NCI-H748 treated with DMSO at 0.1 percent for 48 hours (cell line): ENCODE measurements at regions not wholly inside any gene's neighbourhood (a gene's known extent, or its start where the extent isn't known, plus 50 kb on each side); places are given as distances from the start of the nearest gene placed in this dataset.
"Not testable (repeated sequence)": the region's sequence is repeated elsewhere in the genome, so short reads cannot be mapped to it uniquely, and the experiment has no call there.

Experiments used
- DNase-seq: peaks from one replicate; lab custom pipeline; 2025; lab: John Stamatoyannopoulos, UW

DNA sequence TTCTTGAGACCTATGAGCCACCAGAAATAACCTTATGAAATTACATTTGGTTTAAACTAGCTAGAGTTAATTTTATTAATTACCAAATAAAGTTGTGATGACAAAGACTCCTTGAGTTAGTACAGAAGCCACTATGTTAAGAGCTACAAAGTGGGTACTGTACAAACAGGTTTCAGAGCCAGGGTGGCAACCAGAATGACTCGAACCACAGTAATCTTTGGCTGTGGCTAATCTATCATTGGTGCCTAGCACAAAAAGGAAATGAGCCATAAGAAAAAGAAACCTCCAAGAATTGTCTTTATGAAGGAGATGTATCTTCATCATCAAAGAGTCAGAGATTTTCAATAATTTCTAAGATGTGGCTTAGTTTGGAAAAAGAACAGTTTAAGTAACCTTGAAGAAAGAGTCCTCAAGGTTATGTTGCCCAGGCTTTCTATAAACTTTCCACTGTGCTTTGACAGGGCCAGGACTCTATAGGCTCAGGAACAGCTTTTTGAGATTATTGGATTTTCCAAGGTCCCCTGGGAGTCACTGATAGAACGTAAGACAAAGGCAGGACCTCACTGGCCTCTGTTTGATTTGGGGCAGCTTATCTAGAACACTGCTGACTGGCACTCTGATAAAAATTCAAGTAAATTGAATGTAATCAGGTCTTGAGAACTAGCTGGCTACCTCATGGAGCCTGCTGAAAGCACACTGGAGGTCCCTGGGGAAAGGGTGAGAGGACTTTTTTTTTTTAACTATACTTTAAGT lies 777.7 kb downstream of the STIM2 start:
- DNase-seq, result no peak

DNA sequence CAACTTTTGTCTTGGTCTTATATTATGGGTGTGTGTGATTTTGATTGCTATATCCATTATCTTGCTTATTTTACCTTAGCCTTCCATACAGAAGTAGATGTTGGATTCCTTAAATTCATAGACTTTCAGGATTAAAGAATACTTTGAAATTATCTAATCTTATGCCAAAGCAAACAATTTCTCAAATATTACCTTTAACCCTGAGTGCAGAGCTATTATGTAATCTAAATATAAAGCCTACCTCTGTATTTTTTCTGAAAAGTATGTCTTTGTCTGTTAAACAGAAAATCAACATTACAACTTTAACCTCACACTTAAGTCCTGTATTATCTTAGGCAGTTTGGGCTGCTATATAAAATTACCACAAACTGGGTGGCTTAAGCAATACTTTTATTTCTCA lies 782.5 kb downstream of the STIM2 start:
- no peak for DNase-seq

GRCh38 chr4:27648416-27648815 lies 787.8 kb downstream of the STIM2 start:
- no peak for DNase-seq

- no peak for DNase-seq
Observed at GRCh38 chr4:27662426-27662825, 801.8 kb downstream of the STIM2 start.

GRCh38 chr4:27666943-27667342 lies 806.3 kb downstream of the STIM2 start:
- no peak for DNase-seq

DNA sequence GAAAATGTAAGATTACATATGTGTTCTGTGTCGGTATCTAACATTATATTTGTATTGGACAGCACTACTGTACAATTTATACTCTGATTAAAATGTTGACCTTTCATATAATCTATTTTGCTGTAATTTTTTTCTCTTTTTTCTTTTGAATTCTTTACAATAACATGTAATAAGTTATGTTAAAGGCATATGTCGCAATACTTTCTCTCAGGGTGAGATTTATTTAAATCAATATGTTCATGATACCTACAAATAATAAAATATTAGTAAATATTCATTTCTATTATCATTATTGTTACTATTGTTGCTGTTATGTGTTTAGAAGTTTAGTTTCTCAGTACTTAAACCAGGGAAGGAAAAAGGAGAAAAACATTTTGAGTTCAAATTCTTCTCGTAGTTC lies 807.4 kb downstream of the STIM2 start:
- no peak for DNase-seq

DNA sequence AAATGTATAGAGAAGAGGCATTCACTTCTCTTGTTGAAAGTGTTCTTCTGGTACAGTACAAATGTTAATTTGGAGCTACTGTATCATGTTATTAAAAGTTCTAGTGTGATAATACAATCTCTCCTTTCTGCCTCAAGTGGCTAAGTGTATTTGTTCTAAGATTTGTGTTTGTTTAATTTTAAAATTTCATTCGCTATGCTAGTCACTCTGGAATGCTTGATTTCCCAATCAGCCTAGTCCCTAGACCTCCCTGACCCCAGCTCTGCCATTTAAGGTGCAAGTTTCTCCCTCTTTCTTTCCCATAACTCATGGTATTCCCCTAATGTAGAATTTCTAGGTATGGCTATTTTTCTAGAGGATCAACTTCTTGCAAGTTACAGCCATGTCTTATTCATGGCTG lies 817.4 kb downstream of the STIM2 start:
- DNase-seq, result no peak

DNA sequence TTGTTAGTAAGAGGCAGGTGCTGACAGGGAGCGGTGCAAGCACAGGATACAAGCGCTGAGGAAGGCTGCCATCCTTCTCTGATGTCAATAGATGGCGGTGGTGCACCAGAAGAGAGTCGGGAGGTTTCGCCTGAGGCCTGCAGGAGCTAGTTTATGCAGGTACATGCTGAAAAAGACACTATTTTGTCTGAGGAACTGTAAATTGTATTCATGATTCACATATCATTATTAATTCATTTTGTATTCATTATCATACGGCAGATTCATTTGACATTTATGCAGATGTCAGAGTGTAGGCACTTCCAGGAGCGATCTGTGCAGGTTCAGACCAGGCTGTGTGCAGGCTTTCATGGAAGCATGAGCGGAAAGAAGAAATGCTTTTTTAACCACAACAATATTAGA lies 824.0 kb downstream of the STIM2 start:
- DNase-seq, result peak; percentile 56

DNA sequence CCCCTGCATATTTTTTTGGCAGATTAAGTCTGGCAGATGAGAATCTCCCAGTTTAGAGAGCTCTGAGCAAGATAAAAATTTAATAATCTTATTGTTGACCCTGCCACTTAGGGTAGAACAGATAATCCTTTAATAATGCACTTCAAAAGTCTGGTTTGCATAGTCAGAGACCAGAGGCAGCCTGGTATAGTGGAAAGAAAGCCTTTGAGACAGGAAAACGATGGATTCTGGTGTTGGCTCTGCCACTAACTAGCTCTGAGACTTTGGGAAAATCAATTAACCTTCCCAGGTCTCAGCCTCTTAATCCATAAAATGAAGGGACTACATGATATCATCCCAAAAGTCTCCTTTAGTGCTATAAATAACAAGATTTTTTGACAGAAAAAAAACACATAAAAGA lies 824.5 kb downstream of the STIM2 start:
- no peak for DNase-seq

GRCh38 chr4:27685947-27686346 lies 825.3 kb downstream of the STIM2 start:
- DNase-seq, result no peak

DNA sequence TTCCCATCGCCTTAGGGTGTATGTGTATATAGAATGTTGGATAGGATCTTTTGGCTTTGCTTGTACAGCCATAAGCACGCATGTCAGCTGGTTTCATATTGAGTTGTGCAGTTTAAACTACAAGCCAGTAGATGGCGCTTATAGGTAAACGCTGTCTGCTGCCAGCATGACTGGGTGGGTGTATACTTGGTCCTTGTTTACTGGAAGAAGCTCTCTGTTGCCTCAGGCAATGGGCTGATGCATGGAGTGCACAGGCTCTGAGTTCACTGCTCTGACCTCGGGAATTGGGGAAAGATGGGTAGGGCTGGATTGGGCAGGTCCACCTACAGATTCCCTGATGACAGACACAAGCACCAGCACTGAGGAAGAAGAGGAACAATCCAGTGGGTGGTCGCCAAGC lies 831.5 kb downstream of the STIM2 start:
- peak; percentile 59 for DNase-seq

- no peak for DNase-seq
Observed at GRCh38 chr4:27692868-27693634, 832.4 kb downstream of the STIM2 start.

- DNase-seq, result not testable (repeated sequence)
Observed at GRCh38 chr4:27696257-27696656, 835.6 kb downstream of the STIM2 start.

GRCh38 chr4:27701606-27702005 lies 841.0 kb downstream of the STIM2 start:
- no peak for DNase-seq

DNA sequence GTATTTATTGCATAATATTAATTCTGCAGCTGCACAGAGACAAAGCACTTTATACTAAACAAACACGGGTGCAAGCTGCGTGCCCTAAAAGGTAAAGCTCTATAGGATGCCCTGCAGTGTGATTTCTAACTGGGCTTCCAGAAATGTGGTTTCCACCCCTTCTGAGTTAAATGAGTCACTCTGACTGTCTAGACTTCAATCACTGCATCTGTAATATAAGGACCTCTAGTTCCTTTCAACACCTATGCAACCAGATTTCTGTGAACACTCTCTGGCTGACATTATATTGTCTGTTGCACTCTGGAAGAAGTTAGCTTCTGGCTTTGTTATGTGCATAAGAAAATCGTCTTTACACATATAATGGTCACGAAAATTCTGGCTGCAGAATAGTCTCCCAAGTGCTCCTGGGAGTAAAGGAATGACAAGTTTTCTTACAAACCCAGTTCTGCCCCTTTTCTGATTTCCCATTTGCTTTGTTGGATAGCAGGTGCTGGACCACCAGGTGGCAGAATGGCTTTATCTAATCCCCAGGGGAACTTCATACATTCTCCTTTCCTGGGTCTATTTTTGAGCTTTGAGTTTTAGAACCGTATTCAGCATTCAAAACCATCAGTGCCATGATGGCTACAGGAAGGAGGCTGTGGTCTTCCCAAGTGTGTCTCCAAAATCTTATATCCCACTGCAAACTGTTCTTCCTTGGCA lies 842.2 kb downstream of the STIM2 start:
- peak; percentile 73 for DNase-seq

GRCh38 chr4:27703771-27704170 lies 843.1 kb downstream of the STIM2 start:
- DNase-seq, result no peak

DNA sequence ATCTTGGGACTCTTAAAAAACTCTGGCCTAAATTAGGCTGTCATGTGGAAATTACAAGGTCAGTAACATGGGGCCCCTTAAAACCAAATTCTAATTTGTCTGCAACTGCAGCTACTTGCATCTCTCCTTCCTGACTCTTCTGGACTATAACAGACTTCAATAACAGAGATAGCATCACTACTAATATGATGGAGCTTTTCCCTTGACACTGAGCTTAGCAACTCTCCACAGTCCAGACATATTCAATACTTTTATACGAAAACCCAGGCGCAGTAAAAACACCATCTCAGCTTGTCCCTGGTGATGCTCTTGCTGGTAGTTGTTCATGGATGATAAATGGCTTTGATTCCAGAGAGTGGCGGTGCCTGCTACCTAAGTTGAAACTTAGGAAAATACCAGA lies 850.4 kb downstream of the STIM2 start:
- DNase-seq, result no peak

- peak; percentile 72 for DNase-seq
Observed at GRCh38 chr4:27714073-27714472, 853.4 kb downstream of the STIM2 start.

DNA sequence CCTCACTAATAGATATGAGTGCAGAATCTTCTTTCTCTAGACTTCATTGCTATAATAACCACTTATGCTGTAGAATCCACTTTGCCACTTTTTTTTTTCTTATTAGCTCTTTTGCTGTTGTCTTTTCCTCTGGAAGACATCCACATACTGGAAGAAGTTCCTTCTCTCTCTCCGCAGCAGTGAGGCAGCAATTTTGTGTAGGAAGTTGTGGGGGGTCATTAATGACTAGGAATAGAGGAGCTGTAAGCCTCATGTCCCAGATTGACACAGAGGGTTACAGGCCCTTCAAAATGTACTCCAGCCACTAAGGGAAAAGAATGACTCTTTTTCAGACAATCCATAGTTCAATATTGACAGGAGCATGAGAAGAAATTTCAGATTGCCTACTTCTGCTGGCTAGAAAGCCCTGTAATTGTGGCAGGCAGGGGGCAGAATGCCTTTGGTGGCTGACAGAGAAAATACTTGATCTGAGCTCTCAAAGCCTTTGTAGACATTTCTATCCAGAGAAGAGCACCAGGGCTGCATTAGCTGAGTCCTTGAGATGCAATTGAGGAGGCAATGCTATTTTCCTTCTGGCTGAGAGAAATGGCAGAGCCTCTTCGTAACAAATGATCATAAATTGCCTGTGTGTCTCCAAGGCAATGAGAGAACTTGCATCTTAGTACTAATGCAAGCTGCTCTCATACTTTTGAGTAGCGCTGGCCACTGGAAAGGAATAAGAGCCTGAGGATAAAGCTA lies 856.2 kb downstream of the STIM2 start:
- DNase-seq, result no peak

DNA sequence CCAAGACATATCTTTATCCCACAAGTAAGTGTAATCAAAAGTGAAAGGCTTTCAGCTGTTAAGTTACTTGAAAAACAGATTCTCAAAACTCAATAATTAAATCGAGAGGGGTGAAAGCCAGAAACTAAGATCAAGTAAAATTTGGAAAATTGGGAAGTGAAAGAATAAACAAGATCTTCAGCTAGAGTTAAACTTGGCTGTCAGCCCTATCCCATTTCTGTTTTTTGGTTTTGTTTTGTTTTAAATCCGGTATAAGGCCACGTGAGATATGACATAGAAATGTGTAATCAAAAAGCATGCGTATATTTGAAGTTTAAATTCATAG lies 856.8 kb downstream of the STIM2 start:
- DNase-seq, result no peak

DNA sequence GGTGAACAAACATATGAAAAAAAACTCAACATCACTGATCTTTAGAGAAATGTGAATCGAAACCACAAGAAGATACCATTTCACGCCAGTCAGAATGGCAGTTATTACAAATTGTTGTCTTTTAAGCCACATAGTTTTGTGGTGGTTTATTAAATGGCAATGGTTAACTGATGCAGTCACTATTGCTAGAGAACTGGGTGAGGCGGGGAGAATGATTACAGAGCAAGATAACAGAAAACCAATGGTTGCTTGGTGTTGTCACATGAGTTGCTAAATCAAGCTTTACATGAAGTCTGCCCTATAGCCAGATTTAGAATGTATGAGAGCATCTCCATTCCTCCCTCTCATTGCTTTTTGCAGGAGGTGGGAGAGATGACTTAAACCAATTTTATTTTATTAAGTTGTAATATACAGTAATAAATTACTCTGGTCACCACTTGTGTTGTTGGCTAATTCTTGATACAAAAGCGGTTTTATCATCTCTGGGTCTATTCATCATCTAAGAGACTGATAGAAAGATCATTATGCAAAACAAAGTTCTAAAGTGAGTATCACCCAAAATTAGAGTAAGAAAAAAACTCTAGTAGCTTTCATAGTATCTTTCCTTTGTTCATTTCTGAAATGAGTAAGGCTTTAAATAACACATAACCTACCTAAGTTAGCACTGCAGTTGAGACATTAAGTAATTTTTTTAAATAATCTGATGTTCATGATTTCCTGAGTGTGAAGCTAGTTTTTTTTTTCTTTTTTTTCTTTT lies 859.5 kb downstream of the STIM2 start:
- DNase-seq, result no peak

DNA sequence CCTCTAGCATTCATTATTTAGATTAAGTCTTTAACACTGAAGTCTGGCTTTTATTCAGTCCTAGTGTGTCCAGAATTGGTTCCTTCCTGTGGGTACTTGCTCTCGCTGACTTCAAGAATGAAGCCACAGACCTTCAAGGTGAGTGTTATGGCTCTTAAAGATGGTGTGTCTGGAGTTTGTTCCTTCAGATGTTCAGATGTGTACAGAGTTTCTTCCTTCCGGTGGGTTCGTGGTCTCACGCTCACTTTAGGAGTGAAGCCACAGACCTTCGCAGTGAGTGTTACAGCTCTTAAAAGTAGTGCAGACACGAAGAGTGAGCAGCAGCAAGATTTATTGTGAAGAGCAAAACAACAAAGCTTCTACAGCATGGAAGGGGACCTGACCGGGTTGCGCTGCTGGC lies 860.6 kb downstream of the STIM2 start:
- no peak for DNase-seq
